ENCODE measurements at regions not wholly inside any gene's neighbourhood (a gene's known extent, or its start where the extent isn't known, plus 50 kb on each side); places are given as distances from the start of the nearest gene placed in this dataset.

DNA sequence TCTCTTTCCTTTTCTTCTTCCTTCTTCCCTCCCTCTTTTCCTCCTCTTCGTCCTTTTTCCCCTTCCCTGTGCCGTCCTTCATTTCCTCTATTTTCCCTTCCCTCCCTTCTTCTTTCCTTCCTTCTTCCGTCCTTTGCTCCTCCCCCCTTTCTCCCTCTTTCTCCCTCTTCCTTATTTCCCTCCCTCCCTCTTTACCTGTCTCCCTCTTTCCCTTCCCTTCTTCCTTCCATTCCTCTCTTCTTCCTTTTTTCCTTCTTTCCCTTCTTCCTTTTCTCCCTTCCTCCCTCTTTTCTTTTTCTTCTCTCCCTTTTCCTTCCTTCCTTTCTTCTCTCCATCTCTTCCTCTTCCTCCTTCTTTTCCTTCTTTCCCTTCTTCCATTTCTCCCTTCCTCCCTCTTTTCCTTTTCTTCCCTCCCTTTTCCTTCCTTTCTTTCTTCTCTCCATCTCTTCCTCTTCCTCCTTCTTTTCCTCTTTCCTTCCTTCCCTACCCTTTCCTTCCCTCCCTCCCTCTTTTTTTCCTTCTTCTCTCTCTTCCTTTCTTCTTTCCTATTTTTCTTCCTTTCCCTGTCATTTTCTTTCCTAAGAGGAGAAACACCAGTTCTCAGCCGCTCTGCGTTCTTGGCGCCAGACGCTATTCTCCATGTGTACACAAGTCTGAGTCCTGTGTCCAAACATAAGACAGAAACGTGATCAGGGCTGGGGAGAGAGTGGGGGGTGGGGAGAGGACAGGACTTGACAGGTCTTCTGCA lies 597.1 kb downstream of the MID1IP1 start:
- TF ChIP-seq, protein P1, sequence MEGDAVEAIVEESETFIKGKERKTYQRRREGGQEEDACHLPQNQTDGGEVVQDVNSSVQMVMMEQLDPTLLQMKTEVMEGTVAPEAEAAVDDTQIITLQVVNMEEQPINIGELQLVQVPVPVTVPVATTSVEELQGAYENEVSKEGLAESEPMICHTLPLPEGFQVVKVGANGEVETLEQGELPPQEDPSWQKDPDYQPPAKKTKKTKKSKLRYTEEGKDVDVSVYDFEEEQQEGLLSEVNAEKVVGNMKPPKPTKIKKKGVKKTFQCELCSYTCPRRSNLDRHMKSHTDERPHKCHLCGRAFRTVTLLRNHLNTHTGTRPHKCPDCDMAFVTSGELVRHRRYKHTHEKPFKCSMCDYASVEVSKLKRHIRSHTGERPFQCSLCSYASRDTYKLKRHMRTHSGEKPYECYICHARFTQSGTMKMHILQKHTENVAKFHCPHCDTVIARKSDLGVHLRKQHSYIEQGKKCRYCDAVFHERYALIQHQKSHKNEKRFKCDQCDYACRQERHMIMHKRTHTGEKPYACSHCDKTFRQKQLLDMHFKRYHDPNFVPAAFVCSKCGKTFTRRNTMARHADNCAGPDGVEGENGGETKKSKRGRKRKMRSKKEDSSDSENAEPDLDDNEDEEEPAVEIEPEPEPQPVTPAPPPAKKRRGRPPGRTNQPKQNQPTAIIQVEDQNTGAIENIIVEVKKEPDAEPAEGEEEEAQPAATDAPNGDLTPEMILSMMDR (IDR thresholded peaks at IDR 0.05; ENCODE audit: borderline replicate concordance, insufficient read depth, low read depth, low read length) = no peak
- H3K4me3 ChIP-seq (ENCODE audit: low read depth, low read length) = no peak overlapping the region

DNA sequence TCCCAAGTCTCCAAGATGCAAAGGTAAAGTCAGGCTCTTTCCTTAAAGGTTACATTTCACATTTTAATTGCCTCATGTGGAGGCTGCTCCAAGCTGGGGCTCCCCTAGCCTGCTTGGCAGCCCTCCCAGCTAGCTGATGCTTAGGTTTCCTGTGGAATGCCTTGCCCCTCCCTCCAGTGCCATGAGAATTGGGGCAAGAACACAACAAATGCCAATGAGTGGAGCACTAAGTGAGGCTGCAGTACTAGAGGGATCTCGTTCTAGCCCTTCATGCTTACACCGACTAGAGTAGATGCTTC lies 597.7 kb downstream of the MID1IP1 start:
- TF ChIP-seq, protein P1 (IDR thresholded peaks at IDR 0.05; ENCODE audit: borderline replicate concordance, insufficient read depth, low read depth, low read length) = no peak
- no peak overlapping the region for H3K4me3 ChIP-seq (ENCODE audit: low read depth, low read length)

DNA sequence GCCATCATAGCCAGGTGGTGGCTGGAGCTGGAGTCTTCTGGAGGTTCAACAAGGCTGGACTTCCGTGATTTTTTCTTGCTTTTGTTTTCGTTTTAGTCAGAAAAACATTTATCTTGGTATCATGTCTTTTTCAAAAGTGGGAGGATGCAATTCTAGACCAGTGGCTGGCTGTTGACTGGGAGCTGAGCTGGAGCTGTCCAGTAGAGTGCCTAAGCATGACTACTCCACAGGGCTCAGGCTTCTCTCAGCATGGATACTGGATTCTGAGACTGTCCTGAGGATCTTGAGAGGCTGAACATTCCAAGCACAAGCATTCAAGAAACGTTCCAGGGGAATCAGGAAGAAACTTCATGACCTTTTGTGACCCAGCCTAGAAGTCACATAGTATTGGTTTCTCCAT lies 598.1 kb downstream of the MID1IP1 start:
- TF ChIP-seq, protein P1 (IDR thresholded peaks at IDR 0.05; ENCODE audit: borderline replicate concordance, insufficient read depth, low read depth, low read length) = no peak
- no peak overlapping the region for H3K4me3 ChIP-seq (ENCODE audit: low read depth, low read length)

DNA sequence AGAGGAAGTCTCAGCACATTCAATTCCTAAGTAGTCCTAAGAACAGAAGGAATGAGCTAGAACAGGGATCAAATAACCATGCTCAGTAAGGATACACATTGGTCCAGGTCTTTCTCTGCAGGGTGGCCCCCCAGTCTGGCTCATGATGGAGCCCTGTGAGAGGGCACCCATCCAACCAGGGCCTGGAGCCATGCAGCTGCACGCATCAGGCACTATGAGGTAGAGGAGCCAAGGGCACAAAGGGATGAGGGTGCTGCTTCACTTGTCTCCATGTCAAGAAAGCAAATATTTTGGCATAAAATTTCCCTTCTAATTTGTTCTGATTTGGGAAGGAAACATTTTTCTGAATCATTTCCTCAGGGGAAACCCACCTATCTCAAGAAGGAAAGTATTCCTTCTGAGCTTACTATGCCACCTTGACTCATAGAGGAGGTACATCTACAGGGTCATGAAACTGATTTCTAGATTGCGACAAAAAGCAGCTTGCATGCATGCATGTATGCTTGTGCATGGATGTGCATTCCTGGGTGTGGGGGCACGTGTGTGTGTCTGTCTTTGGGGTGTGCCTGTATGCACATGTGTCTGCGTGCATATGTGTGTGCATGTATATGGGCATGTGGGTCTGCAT lies 600.3 kb downstream of the MID1IP1 start:
- TF ChIP-seq, protein P1 (IDR thresholded peaks at IDR 0.05; ENCODE audit: borderline replicate concordance, insufficient read depth, low read depth, low read length) = no peak

DNA sequence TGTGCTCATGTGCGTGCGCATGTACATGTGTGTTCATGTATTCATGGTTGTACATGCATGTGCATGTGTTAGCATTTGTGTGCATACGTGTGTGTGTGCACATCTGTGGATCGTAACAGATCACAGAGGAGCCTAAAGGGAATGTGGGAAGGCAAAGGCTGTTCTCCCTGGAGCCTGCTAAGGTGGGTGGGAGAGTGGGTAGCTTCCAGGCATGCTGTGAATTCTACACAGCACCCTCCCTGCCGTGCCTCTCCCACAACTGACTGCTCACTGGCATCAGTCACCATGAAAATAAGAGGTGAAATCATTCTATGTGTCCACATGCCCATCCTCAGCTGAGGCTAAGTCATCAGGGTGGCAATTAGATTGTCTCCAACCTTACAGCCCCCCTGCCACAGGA lies 600.9 kb downstream of the MID1IP1 start:
- TF ChIP-seq, protein P1 (IDR thresholded peaks at IDR 0.05; ENCODE audit: borderline replicate concordance, insufficient read depth, low read depth, low read length) = no peak
- H3K4me3 ChIP-seq (ENCODE audit: low read depth, low read length) = no peak overlapping the region

More for the DNA sequence above, 600.3 kb downstream of the MID1IP1 start:
- H3K4me3 ChIP-seq (ENCODE audit: low read depth, low read length) = no peak overlapping the region

DNA sequence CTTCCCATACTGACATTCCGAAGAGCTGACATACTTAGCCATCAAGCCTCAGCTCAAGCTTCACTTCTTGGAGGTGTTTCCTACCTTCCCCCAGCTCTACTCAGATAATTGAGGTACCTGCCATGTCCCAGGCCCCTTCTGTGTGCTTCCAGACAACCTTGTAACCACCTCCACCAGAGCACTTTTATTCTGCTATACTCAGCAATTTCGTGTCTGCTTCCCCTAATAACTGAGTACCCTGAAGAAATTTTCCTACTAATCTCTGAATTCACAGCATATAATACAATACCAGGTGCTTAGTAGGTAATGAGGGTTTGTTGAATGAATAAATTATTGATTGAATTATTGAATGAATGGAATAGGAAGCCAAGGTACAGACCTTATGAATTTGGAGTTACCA lies 605.5 kb downstream of the MID1IP1 start:
- no peak overlapping the region for H3K4me3 ChIP-seq (ENCODE audit: low read depth, low read length)
- TF ChIP-seq, protein P1 (IDR thresholded peaks at IDR 0.05; ENCODE audit: borderline replicate concordance, insufficient read depth, low read depth, low read length) = no peak

Data from GM12875 (cell line).